IPS-18a (cell line): ENCODE measurements at regions not wholly inside any gene's neighbourhood (a gene's known extent, or its start where the extent isn't known, plus 50 kb on each side); places are given as distances from the start of the nearest gene placed in this dataset.

Experiments
- H3K27ac ChIP-seq: one replicate; pipeline ENCODE4 v1.5.1; 2013; ENCODE audit warnings: low read length
- H3K27me3 ChIP-seq: one replicate; pipeline ENCODE4 v1.6.1; 2013; ENCODE audit warnings: mild to moderate bottlenecking, low read length; ENCODE audit not compliant: control insufficient read depth, insufficient read depth
- H3K36me3 ChIP-seq: one replicate; pipeline ENCODE4 v1.6.1; 2013; ENCODE audit warnings: low read depth, low read length; ENCODE audit not compliant: control insufficient read depth
- H3K4me1 ChIP-seq: one replicate; pipeline ENCODE4 v1.6.1; 2013; ENCODE audit warnings: low read depth, low read length; ENCODE audit not compliant: control insufficient read depth
- H3K4me3 ChIP-seq: one replicate; pipeline ENCODE4 v1.5.1; 2013; ENCODE audit warnings: low read length
- H3K9ac ChIP-seq: one replicate; pipeline ENCODE4 v1.6.1; 2013; ENCODE audit warnings: mild to moderate bottlenecking, low read length, moderate library complexity
- H3K9me3 ChIP-seq: one replicate; pipeline ENCODE4 v1.6.1; 2013; ENCODE audit warnings: low read depth, low read length; ENCODE audit not compliant: control insufficient read depth

- no peak overlapping the region for H3K4me3 ChIP-seq
- H3K4me1 ChIP-seq, result no peaks in the 10 kb centered on the region
- H3K27me3 ChIP-seq, result no peaks in the 10 kb centered on the region
- peaks cover 13% of the 10 kb centered on the region for H3K9me3 ChIP-seq
- no peak overlapping the region for H3K9ac ChIP-seq
- H3K36me3 ChIP-seq, result no peaks in the 10 kb centered on the region
- H3K27ac ChIP-seq, result no peak overlapping the region
Measured at GRCh38 chr10:120988751-120989150, 137.6 kb downstream of the WDR11 start.

- Histone ChIP-seq H3K4me3 (no peak overlapping the region), H3K9me3 (peaks cover 13% of the 10 kb centered on the region)
Measured at GRCh38 chr10:120989279-120989678, 138.1 kb downstream of the WDR11 start.

GRCh38 chr10:120989996-120990598 lies 138.9 kb downstream of the WDR11 start:
- Histone ChIP-seq H3K36me3 (no peaks in the 10 kb centered on the region), H3K27ac (no peak overlapping the region), H3K9ac (no peak overlapping the region), H3K4me1 (no peaks in the 10 kb centered on the region), H3K27me3 (no peaks in the 10 kb centered on the region), H3K9me3 (peaks cover 13% of the 10 kb centered on the region), H3K4me3 (no peak overlapping the region)

More at GRCh38 chr10:120989279-120989678, 138.1 kb downstream of the WDR11 start:
- H3K36me3 ChIP-seq, result no peaks in the 10 kb centered on the region
- no peak overlapping the region for H3K27ac ChIP-seq
- H3K27me3 ChIP-seq, result no peaks in the 10 kb centered on the region
- H3K4me1 ChIP-seq, result no peaks in the 10 kb centered on the region
- no peak overlapping the region for H3K9ac ChIP-seq

GRCh38 chr10:120990831-120991230 lies 139.7 kb downstream of the WDR11 start:
- Histone ChIP-seq H3K27me3 (no peaks in the 10 kb centered on the region), H3K27ac (no peak overlapping the region), H3K4me3 (no peak overlapping the region), H3K9ac (no peak overlapping the region), H3K9me3 (peaks cover 13% of the 10 kb centered on the region), H3K4me1 (no peaks in the 10 kb centered on the region), H3K36me3 (no peaks in the 10 kb centered on the region)

GRCh38 chr10:120993089-120993488 lies 141.9 kb downstream of the WDR11 start:
- Histone ChIP-seq H3K9me3 (peaks cover 13% of the 10 kb centered on the region), H3K4me3 (no peak overlapping the region), H3K9ac (no peak overlapping the region), H3K4me1 (no peaks in the 10 kb centered on the region), H3K27me3 (no peaks in the 10 kb centered on the region), H3K27ac (no peak overlapping the region), H3K36me3 (no peaks in the 10 kb centered on the region)

GRCh38 chr10:120995768-120996167 lies 144.6 kb downstream of the WDR11 start:
- H3K27ac ChIP-seq, result no peak overlapping the region
- H3K4me3 ChIP-seq, result no peak overlapping the region
- no peaks in the 10 kb centered on the region for H3K9me3 ChIP-seq
- no peaks in the 10 kb centered on the region for H3K27me3 ChIP-seq
- H3K9ac ChIP-seq, result no peak overlapping the region
- no peaks in the 10 kb centered on the region for H3K36me3 ChIP-seq
- peaks cover 4% of the 10 kb centered on the region for H3K4me1 ChIP-seq

GRCh38 chr10:120996456-120997034 lies 145.4 kb downstream of the WDR11 start:
- no peaks in the 10 kb centered on the region for H3K36me3 ChIP-seq
- no peak overlapping the region for H3K9ac ChIP-seq
- H3K4me3 ChIP-seq, result no peak overlapping the region
- no peaks in the 10 kb centered on the region for H3K27me3 ChIP-seq
- no peaks in the 10 kb centered on the region for H3K9me3 ChIP-seq
- H3K27ac ChIP-seq, result no peak overlapping the region
- peaks cover 4% of the 10 kb centered on the region for H3K4me1 ChIP-seq

- no peaks in the 10 kb centered on the region for H3K27me3 ChIP-seq
- H3K9me3 ChIP-seq, result no peaks in the 10 kb centered on the region
- H3K9ac ChIP-seq, result no peak overlapping the region
- no peak overlapping the region for H3K27ac ChIP-seq
- H3K36me3 ChIP-seq, result no peaks in the 10 kb centered on the region
- no peak overlapping the region for H3K4me3 ChIP-seq
- peaks cover 4% of the 10 kb centered on the region for H3K4me1 ChIP-seq
Measured at GRCh38 chr10:120997313-120997712, 146.2 kb downstream of the WDR11 start.

- no peak overlapping the region for H3K4me3 ChIP-seq
- H3K9ac ChIP-seq, result no peak overlapping the region
- H3K27me3 ChIP-seq, result no peaks in the 10 kb centered on the region
- H3K27ac ChIP-seq, result no peak overlapping the region
- H3K4me1 ChIP-seq, result peaks cover 4% of the 10 kb centered on the region
- no peaks in the 10 kb centered on the region for H3K36me3 ChIP-seq
- no peaks in the 10 kb centered on the region for H3K9me3 ChIP-seq
Measured at GRCh38 chr10:120997756-120998155, 146.6 kb downstream of the WDR11 start.

GRCh38 chr10:120998251-120998650 lies 147.1 kb downstream of the WDR11 start:
- Histone ChIP-seq H3K36me3 (no peaks in the 10 kb centered on the region), H3K9me3 (no peaks in the 10 kb centered on the region), H3K4me1 (peaks cover 4% of the 10 kb centered on the region), H3K27ac (no peak overlapping the region), H3K4me3 (no peak overlapping the region), H3K9ac (no peak overlapping the region), H3K27me3 (no peaks in the 10 kb centered on the region)

GRCh38 chr10:120998782-120999285 lies 147.7 kb downstream of the WDR11 start:
- Histone ChIP-seq H3K27me3 (no peaks in the 10 kb centered on the region), H3K36me3 (no peaks in the 10 kb centered on the region), H3K27ac (no peak overlapping the region), H3K9me3 (no peaks in the 10 kb centered on the region), H3K4me3 (no peak overlapping the region), H3K4me1 (peaks cover 4% of the 10 kb centered on the region), H3K9ac (no peak overlapping the region)

- no peaks in the 10 kb centered on the region for H3K9me3 ChIP-seq
- H3K36me3 ChIP-seq, result no peaks in the 10 kb centered on the region
- H3K4me3 ChIP-seq, result no peak overlapping the region
- H3K27me3 ChIP-seq, result no peaks in the 10 kb centered on the region
- H3K27ac ChIP-seq, result no peak overlapping the region
- no peak overlapping the region for H3K9ac ChIP-seq
- peaks cover 4% of the 10 kb centered on the region for H3K4me1 ChIP-seq
Measured at GRCh38 chr10:120999868-121000267, 148.7 kb downstream of the WDR11 start.
